Heart left ventricle (tissue), 16 donors: ENCODE measurements at regions not wholly inside any gene's neighbourhood (a gene's known extent, or its start where the extent isn't known, plus 50 kb on each side); places are given as distances from the start of the nearest gene placed in this dataset.

Experiments
- ATAC-seq, 4 donors: fragments of 200-7000 bp; cut with Tn5 transposase; one replicate each; pipeline ENCODE4 v1.9.1; 2020 to 2022; ENCODE audit warnings: moderate library complexity in 4 of 4, mild to moderate bottlenecking in 3 of 4, moderate number of reproducible peaks in 1 of 4
- DNase-seq, 5 donors: peaks; one replicate each; pipeline ENCODE4 v3.0.0-alpha.2; 2020
- H3K27ac ChIP-seq, 12 donors: fragments of 200-600 bp; sonication (generic) in 4 of 12; one replicate each; pipeline versions ENCODE4 v1.5.0 to v1.8.0; 2016 to 2022; ENCODE audit warnings: mild to moderate bottlenecking in 2 of 12
- H3K27me3 ChIP-seq, 9 donors: fragments of 200-600 bp; sonication (generic) in 2 of 9; one replicate each; pipeline versions ENCODE4 v1.5.1 to v1.8.0; 2016 to 2022; ENCODE audit warnings: mild to moderate bottlenecking in 3 of 9
- H3K36me3 ChIP-seq, 9 donors: fragments of 200-600 bp; sonication (generic) in 2 of 9; one replicate each; pipeline versions ENCODE4 v1.5.0 to v1.8.0; 2018 to 2022; ENCODE audit warnings: mild to moderate bottlenecking in 2 of 9
- H3K4me1 ChIP-seq, 12 donors: fragments of 200-600 bp; sonication (generic) in 4 of 12; one replicate each; pipeline versions ENCODE4 v1.5.0 to v1.8.0; 2016 to 2022; ENCODE audit warnings: mild to moderate bottlenecking in 3 of 12
- H3K4me3 ChIP-seq, 12 donors: fragments of 200-600 bp; sonication (generic) in 4 of 12; one replicate each; pipeline versions ENCODE4 v1.5.0 to v1.8.0; 2017 to 2022; ENCODE audit warnings: mild to moderate bottlenecking in 9 of 12, moderate library complexity in 4 of 12
- H3K9me3 ChIP-seq, 12 donors: fragments of 200-600 bp; sonication (generic) in 4 of 12; one replicate each; pipeline versions ENCODE4 v1.5.0 to v1.8.0; 2016 to 2022; ENCODE audit warnings: mild to moderate bottlenecking in 1 of 12
- POLR2A ChIP-seq, 2 donors: fragments of 450-650 bp; IDR thresholded peaks; one replicate each; pipeline ENCODE4 v1.6.1; 2017; ENCODE audit warnings: antibody characterized with exemption in 2 of 2, mild to moderate bottlenecking in 2 of 2, moderate library complexity in 2 of 2
- WGBS, 4 donors: extraction: QIAGEN DNeasy Blood & Tissue Kit in 2 of 4; methylation state at CpG; one replicate each; pipeline versions ENCODE4 v1.1.5 to v1.1.7; 2013 to 2018; 5-methylcytosine and 5-hydroxymethylcytosine counted together
- intact Hi-C, 10 donors: fragments of 100-400 bp; cut with DNase I; formaldehyde crosslinking; loops; one replicate each; pipeline versions ENCODE4 v1.11.1 to v1.14.2; 2022
- TF ChIP-seq, protein P1 (sequence below), 12 donors: fragments of 200-600 bp; sonication (generic) in 4 of 12; IDR thresholded peaks; one replicate each; pipeline versions ENCODE4 v1.5.0 to v1.8.0; 2018 to 2022; ENCODE audit warnings: antibody characterized with exemption in 12 of 12, mild to moderate bottlenecking in 5 of 12
- donor health status: ischemic (EF 13 %, LVEDD 7.1; RV severe dilation, severe dysfunction).
- donor health status: healthy with polysubstance abuse.
- donor health status: DM: no; HTN: yes; CAD: no.
- donor health status: DM: no; HTN: no; CAD: no.
- donor health status: ischemic (EF 25% LVEDD 6.9; RV normal size, moderate dysfunction).
- donor health status: ischemic (EF 25% LVEDD 5.7; RV mildly dilated, moderate dysfunction).
- donor health status: healthy.
- donor health status: DM: yes; HTN: yes; CAD: no.
- donor health status: ischemic (EF 35%, LVEDD 5.7; RV mildly dilated, moderate dysfunction).
- donor health status: nonischemic (EF 11% LVEDD 7.7; RV severe dilation, severe dysfunction).
- donor health status: DM: yes; HTN: yes; CAD: no.
- donor health status: PGD.
- donor health status: ischemic (EF 29% LVEDD 5.4; RV normal size, mild dysfunction).
- donor health status: nonischemic (EF 23%, LVEDD 6.1; RV moderate dilation, normal function).

DNA sequence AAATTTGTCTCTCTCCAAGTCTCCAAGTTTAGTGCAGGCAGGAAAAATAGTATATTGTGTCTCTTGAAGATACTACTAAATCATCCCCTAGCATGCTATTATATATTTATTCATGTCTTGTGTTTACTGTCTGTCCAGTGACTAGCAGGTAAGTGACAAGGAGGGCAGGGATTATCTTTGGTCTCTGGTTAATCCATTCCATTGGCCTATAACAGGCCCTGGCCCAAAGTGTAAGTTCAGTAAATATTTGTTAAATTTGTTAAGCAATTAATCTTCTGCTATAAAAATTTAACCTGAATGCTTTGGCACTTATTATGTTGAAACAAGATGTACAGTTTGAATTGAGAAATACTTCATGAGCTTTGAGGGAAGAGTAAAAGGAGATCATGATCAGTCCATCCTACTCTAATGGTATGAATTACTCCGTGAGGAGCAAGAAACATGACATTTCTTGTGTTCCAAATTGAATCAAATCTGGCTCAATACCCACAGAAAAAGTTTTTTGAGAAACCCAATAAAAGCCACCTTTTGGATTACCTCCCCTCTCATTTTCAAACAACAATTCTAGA lies 219.7 kb downstream of the DTWD2 start:
- H3K27me3 ChIP-seq, result no peaks in the 10 kb centered on the region
- no peaks in the 10 kb centered on the region for H3K36me3 ChIP-seq
- no peak overlapping the region for H3K27ac ChIP-seq
- DNase-seq (no peak), ATAC-seq (no peak)
- H3K4me3 ChIP-seq, result no peak overlapping the region
- 70 to 83% (median 78%) methylated on average over 1 of the region's 1 CpG for WGBS, 4 donors
- TF ChIP-seq POLR2A (IDR thresholded peaks at IDR 0.05), result no peak
- TF ChIP-seq, protein P1, sequence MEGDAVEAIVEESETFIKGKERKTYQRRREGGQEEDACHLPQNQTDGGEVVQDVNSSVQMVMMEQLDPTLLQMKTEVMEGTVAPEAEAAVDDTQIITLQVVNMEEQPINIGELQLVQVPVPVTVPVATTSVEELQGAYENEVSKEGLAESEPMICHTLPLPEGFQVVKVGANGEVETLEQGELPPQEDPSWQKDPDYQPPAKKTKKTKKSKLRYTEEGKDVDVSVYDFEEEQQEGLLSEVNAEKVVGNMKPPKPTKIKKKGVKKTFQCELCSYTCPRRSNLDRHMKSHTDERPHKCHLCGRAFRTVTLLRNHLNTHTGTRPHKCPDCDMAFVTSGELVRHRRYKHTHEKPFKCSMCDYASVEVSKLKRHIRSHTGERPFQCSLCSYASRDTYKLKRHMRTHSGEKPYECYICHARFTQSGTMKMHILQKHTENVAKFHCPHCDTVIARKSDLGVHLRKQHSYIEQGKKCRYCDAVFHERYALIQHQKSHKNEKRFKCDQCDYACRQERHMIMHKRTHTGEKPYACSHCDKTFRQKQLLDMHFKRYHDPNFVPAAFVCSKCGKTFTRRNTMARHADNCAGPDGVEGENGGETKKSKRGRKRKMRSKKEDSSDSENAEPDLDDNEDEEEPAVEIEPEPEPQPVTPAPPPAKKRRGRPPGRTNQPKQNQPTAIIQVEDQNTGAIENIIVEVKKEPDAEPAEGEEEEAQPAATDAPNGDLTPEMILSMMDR (IDR thresholded peaks at IDR 0.05), result no peak
- peaks cover 0 to 9% (median 0%) of the 10 kb centered on the region in 12 donors for H3K9me3 ChIP-seq
- intact Hi-C loops, result no loop called here
- no peaks in the 10 kb centered on the region for H3K4me1 ChIP-seq

DNA sequence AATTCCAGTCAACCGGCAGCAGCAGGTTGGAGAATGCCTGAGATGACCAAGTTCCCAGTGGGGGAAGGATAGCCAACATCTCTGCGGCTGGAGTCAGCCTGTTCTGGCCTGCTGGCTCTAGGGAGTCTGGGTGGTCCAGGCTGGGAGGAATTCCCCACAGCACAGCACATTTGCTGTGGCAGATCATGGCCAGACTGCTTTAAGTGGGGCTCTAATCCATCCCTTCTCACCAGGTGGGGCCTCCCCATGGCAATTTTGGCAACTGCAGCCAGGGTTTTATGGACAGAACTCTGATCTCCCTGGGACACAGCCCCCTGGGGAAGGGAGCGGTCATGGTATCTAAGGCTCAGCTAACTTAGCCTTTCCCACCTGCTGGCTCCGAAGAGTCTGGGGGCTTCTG lies 226.1 kb downstream of the DTWD2 start:
- peaks cover 0 to 9% (median 0%) of the 10 kb centered on the region in 12 donors for H3K9me3 ChIP-seq
- H3K4me3 ChIP-seq, result no peak overlapping the region
- TF ChIP-seq POLR2A (IDR thresholded peaks at IDR 0.05), result no peak
- TF ChIP-seq, protein P1 (IDR thresholded peaks at IDR 0.05), result no peak
- intact Hi-C loops, result no loop called here
- WGBS, 4 donors, result 88 to 92% (median 90%) methylated on average over 4 of the region's 4 CpGs
- no peak overlapping the region for H3K27ac ChIP-seq
- H3K36me3 ChIP-seq, result no peaks in the 10 kb centered on the region
- H3K4me1 ChIP-seq, result no peaks in the 10 kb centered on the region
- H3K27me3 ChIP-seq, result no peaks in the 10 kb centered on the region
- no peak for DNase-seq
- ATAC-seq, result no peak

DNA sequence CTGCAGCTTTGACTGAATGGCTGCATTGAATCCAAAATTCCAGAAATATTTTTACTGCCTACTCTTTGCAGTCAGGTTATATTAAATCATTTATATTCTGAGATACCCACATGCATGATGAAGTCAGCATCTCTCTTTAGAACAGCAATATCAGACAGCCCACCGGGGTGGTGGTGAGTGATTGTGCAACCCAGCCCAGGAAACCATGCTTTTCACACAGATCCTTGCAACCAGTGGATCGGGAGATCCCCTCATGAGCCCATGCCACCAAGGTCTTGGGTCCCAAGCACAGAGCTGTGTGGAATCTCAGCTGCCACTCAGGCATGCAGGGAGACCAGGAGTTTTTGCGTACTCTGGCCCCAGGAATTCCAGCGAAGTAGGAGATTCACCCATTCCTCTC lies 226.5 kb downstream of the DTWD2 start:
- 67 to 79% (median 72%) methylated on average over 3 to 4 of the region's 4 CpGs for WGBS, 4 donors
- ATAC-seq (no peak), DNase-seq (no peak)
- H3K9me3 ChIP-seq, result peaks cover 0 to 9% (median 0%) of the 10 kb centered on the region in 12 donors
- TF ChIP-seq, protein P1 (IDR thresholded peaks at IDR 0.05), result no peak
- TF ChIP-seq POLR2A (IDR thresholded peaks at IDR 0.05), result no peak
- H3K27me3 ChIP-seq, result no peaks in the 10 kb centered on the region
- H3K36me3 ChIP-seq, result no peaks in the 10 kb centered on the region
- no peak overlapping the region for H3K4me3 ChIP-seq
- no peaks in the 10 kb centered on the region for H3K4me1 ChIP-seq
- intact Hi-C loops, result no loop called here
- no peak overlapping the region for H3K27ac ChIP-seq

DNA sequence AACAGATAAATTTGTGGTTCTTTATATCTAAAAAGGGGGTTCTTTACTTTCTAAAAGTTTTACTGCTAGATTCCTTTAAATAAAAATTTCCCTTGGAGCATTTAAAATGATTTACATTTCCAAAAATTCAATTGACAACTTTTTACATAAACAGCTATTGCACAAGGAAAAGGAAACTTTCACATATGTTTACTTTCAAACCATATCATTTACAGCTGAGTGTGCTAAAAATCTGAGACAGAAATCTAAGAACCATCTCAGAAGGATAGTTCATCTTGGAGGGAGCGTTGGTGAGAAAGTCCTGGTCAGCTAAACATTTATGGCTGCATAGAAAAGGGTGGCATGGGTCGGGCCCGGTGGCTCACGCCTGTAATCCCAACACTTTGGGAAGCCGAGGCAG lies 235.4 kb downstream of the DTWD2 start:
- Histone ChIP-seq H3K9me3 (peaks cover 0 to 3% (median 0%) of the 10 kb centered on the region in 12 donors), H3K27me3 (no peaks in the 10 kb centered on the region), H3K4me1 (no peaks in the 10 kb centered on the region), H3K27ac (no peak overlapping the region), H3K36me3 (no peaks in the 10 kb centered on the region), H3K4me3 (no peak overlapping the region)
- intact Hi-C loops, result no loop called here
- DNase-seq (no peak), ATAC-seq (no peak)
- 89 to 92% (median 90%) methylated on average over 5 of the region's 5 CpGs for WGBS, 4 donors
- no peak for TF ChIP-seq POLR2A (IDR thresholded peaks at IDR 0.05)
- TF ChIP-seq, protein P1 (IDR thresholded peaks at IDR 0.05), result no peak
